CMK (cell line): ENCODE measurements at regions not wholly inside any gene's neighbourhood (a gene's known extent, or its start where the extent isn't known, plus 50 kb on each side); places are given as distances from the start of the nearest gene placed in this dataset.

ENCODE experiments used
- DNase-seq: peaks from one replicate; pipeline ENCODE4 v3.0.0-alpha.2; 2010; ENCODE audit warnings: low read depth

GRCh38 chr6:104614394-104614793 is 245.3 kb downstream of the HACE1 start:
- no peak for DNase-seq

- DNase-seq, result no peak
These were observed 246.2 kb downstream of the HACE1 start for GRCh38 chr6:104613416-104614001.

- DNase-seq, result no peak
These were observed 247.2 kb downstream of the HACE1 start for GRCh38 chr6:104612541-104612940.

GRCh38 chr6:104608101-104608500 is 251.6 kb downstream of the HACE1 start:
- no peak for DNase-seq

- no peak for DNase-seq
These were observed 252.2 kb downstream of the HACE1 start for GRCh38 chr6:104607501-104607900.

GRCh38 chr6:104606361-104606760 is 253.4 kb downstream of the HACE1 start:
- no peak for DNase-seq

- DNase-seq, result no peak
These were observed 255.0 kb downstream of the HACE1 start for GRCh38 chr6:104604685-104605084.

GRCh38 chr6:104603108-104603745 is 256.5 kb downstream of the HACE1 start:
- DNase-seq, result no peak

GRCh38 chr6:104601721-104602120 is 258.0 kb downstream of the HACE1 start:
- no peak for DNase-seq

GRCh38 chr6:104601131-104601651 is 258.5 kb downstream of the HACE1 start:
- no peak for DNase-seq

- no peak for DNase-seq
These were observed 259.1 kb downstream of the HACE1 start for GRCh38 chr6:104600639-104600931.

GRCh38 chr6:104599821-104600638 is 259.7 kb downstream of the HACE1 start:
- DNase-seq, result no peak

- no peak for DNase-seq
These were observed 262.1 kb downstream of the HACE1 start for GRCh38 chr6:104597541-104598050.

GRCh38 chr6:104596091-104596490 is 263.6 kb downstream of the HACE1 start:
- no peak for DNase-seq

- no peak for DNase-seq
These were observed 264.4 kb downstream of the HACE1 start for GRCh38 chr6:104595311-104595820.

GRCh38 chr6:104591573-104592334 is 268.0 kb downstream of the HACE1 start:
- no peak for DNase-seq

- no peak for DNase-seq
These were observed 269.8 kb downstream of the HACE1 start for GRCh38 chr6:104589940-104590339.

GRCh38 chr6:104585646-104586045 is 274.1 kb downstream of the HACE1 start:
- DNase-seq, result no peak

- no peak for DNase-seq
These were observed 279.3 kb downstream of the HACE1 start for GRCh38 chr6:104580452-104580851.

GRCh38 chr6:104579310-104579863 is 280.3 kb downstream of the HACE1 start:
- DNase-seq, result no peak

GRCh38 chr6:104575536-104575935 is 284.2 kb downstream of the HACE1 start:
- no peak for DNase-seq
